GM10266 (cell line): ENCODE measurements at regions not wholly inside any gene's neighbourhood (a gene's known extent, or its start where the extent isn't known, plus 50 kb on each side); places are given as distances from the start of the nearest gene placed in this dataset.

Source experiments
- DNase-seq: peaks from one replicate; pipeline ENCODE4 v3.0.0; 2012; ENCODE audit errors: extremely low spot score
- CTCF ChIP-seq: IDR thresholded peaks from 2 replicates; pipeline ENCODE4 v1.5.1; 2012; ENCODE audit warnings: mild to moderate bottlenecking, low read depth; ENCODE audit not compliant: control insufficient read depth, insufficient read depth; ENCODE audit errors: missing control alignments

GRCh38 chr5:97931829-97932228 lies 748.8 kb upstream of the RIOK2 start:
- no peak for TF ChIP-seq CTCF
- no peak for DNase-seq

GRCh38 chr5:97936231-97936630 lies 753.2 kb upstream of the RIOK2 start:
- no peak for TF ChIP-seq CTCF
- no peak for DNase-seq

- no peak for TF ChIP-seq CTCF
- no peak for DNase-seq
Measured at GRCh38 chr5:97937846-97938245, 754.8 kb upstream of the RIOK2 start.

GRCh38 chr5:97943036-97943435 lies 760.0 kb upstream of the RIOK2 start:
- no peak for TF ChIP-seq CTCF
- no peak for DNase-seq

GRCh38 chr5:97951139-97951538 lies 768.1 kb upstream of the RIOK2 start:
- no peak for DNase-seq
- no peak for TF ChIP-seq CTCF

- no peak for TF ChIP-seq CTCF
Measured at GRCh38 chr5:97955450-97955849, 772.4 kb upstream of the RIOK2 start.

GRCh38 chr5:97967292-97967691 lies 784.2 kb upstream of the RIOK2 start:
- DNase-seq: no peak
- no peak for TF ChIP-seq CTCF

More at GRCh38 chr5:97955450-97955849, 772.4 kb upstream of the RIOK2 start:
- DNase-seq: no peak

- no peak for TF ChIP-seq CTCF
- DNase-seq: no peak
Measured at GRCh38 chr5:97968346-97968745, 785.3 kb upstream of the RIOK2 start.
